ENCODE measurements at regions not wholly inside any gene's neighbourhood (a gene's known extent, or its start where the extent isn't known, plus 50 kb on each side); places are given as distances from the start of the nearest gene placed in this dataset.

DNA sequence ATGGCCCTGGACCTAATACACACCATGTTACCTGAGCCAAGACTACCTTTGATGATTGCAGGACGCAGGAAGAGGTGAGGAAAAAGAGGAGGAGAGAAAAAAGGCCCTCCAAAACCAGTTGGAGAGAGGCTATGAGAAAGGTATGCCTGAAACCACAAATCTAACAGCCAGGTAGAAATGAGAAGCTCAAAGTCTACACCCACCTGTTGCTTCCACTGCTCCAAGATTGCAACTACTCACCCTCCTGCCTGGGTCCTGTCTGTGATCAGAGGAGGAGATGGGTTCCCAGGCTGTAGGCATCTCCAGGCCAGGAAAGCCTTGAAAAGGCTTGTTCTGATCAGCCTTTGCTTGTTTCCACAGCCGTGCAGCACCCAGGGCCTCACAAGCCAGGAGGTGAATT lies 307.8 kb upstream of the USP24 start:
- intact Hi-C loops (cut with micrococcal nuclease; ENCODE audit: unreplicated experiment) (no loop called here), in situ Hi-C loops (cut with MboI) (no loop called here)
- Histone ChIP-seq H3K4me3 (no peak overlapping the region), H3K27me3 (replicated peaks in 1 of 2; ENCODE audit: control insufficient read depth in 2 of 2, insufficient read depth in 2 of 2, low read length in 1 of 2) (no peaks in the 10 kb centered on the region), H2AFZ (ENCODE audit: control insufficient read depth, low read depth, low read length) (no peak overlapping the region), H3K9ac (ENCODE audit: control insufficient read depth, insufficient read depth, low read length) (no peak overlapping the region), H3K79me2 (ENCODE audit: control insufficient read depth, insufficient read depth, low read length) (no peaks in the 10 kb centered on the region), H3K27ac (ENCODE audit: control insufficient read depth, insufficient read depth) (no peak overlapping the region), H3K4me1 (ENCODE audit: control insufficient read depth, insufficient read depth, low read length) (no peaks in the 10 kb centered on the region), H3K9me3 (replicated peaks; ENCODE audit: control insufficient read depth, insufficient read depth, low read length) (no peaks in the 10 kb centered on the region), H3K4me2 (ENCODE audit: control insufficient read depth, insufficient read depth) (no peak overlapping the region), H4K20me1 (ENCODE audit: control insufficient read depth, insufficient read depth) (no peaks in the 10 kb centered on the region), H3K36me3 (ENCODE audit: control insufficient read depth in 2 of 2, insufficient read depth in 2 of 2, low read length in 1 of 2) (no peaks in the 10 kb centered on the region)
- SMC1A ChIA-PET (ENCODE audit: uncharacterized antibody, unreplicated experiment) = no interaction called here
- ATAC-seq (no peak), FAIRE-seq (no peak), DNase-seq (ENCODE audit: low read depth, low spot score) (no peak)
- CTCF ChIA-PET = no interaction called here
- 7% methylated on average over 2 of the region's 2 CpGs for WGBS (ENCODE audit: insufficient coverage, insufficient replicate concordance, low lambda C conversion rate, missing lambda C conversion rate)
- POLR2A ChIA-PET = no interaction called here
- BruUV-seq (replicated peaks) = no TSS peak
- RAD21 ChIA-PET (ENCODE audit: unreplicated experiment) = no interaction called here
- no peak for TF ChIP-seq SUZ12 (IDR thresholded peaks at IDR 0.05; ENCODE audit: unreplicated experiment)
- no peak for TF ChIP-seq CHD2 (IDR thresholded peaks at IDR 0.05; ENCODE audit: borderline replicate concordance, low read depth, low read length)
- TF ChIP-seq, protein P1, sequence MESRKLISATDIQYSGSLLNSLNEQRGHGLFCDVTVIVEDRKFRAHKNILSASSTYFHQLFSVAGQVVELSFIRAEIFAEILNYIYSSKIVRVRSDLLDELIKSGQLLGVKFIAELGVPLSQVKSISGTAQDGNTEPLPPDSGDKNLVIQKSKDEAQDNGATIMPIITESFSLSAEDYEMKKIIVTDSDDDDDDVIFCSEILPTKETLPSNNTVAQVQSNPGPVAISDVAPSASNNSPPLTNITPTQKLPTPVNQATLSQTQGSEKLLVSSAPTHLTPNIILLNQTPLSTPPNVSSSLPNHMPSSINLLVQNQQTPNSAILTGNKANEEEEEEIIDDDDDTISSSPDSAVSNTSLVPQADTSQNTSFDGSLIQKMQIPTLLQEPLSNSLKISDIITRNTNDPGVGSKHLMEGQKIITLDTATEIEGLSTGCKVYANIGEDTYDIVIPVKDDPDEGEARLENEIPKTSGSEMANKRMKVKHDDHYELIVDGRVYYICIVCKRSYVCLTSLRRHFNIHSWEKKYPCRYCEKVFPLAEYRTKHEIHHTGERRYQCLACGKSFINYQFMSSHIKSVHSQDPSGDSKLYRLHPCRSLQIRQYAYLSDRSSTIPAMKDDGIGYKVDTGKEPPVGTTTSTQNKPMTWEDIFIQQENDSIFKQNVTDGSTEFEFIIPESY (IDR thresholded peaks at IDR 0.05) = no peak
- TF ChIP-seq NFYA (IDR thresholded peaks at IDR 0.05; ENCODE audit: borderline replicate concordance, low read depth, low read length) = no peak
- TF ChIP-seq MLLT1 (IDR thresholded peaks at IDR 0.05) = no peak
- TF ChIP-seq ESRRA (IDR thresholded peaks at IDR 0.05; ENCODE audit: low read length) = no peak
- TF ChIP-seq CEBPB (IDR thresholded peaks at IDR 0.05; ENCODE audit: borderline replicate concordance in 1 of 2, low read depth in 2 of 2, low read length in 2 of 2) = no peak
- TF ChIP-seq, protein P2, sequence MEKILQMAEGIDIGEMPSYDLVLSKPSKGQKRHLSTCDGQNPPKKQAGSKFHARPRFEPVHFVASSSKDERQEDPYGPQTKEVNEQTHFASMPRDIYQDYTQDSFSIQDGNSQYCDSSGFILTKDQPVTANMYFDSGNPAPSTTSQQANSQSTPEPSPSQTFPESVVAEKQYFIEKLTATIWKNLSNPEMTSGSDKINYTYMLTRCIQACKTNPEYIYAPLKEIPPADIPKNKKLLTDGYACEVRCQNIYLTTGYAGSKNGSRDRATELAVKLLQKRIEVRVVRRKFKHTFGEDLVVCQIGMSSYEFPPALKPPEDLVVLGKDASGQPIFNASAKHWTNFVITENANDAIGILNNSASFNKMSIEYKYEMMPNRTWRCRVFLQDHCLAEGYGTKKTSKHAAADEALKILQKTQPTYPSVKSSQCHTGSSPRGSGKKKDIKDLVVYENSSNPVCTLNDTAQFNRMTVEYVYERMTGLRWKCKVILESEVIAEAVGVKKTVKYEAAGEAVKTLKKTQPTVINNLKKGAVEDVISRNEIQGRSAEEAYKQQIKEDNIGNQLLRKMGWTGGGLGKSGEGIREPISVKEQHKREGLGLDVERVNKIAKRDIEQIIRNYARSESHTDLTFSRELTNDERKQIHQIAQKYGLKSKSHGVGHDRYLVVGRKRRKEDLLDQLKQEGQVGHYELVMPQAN (conservative IDR thresholded peaks at IDR 0.05) = no peak
- no peak for TF ChIP-seq POLR2AphosphoS5 (IDR thresholded peaks at IDR 0.05; ENCODE audit: low read length)
- TF ChIP-seq RCOR1 (conservative IDR thresholded peaks at IDR 0.05; ENCODE audit: low read depth, low read length) = no peak
- no peak for TF ChIP-seq JUND (IDR thresholded peaks at IDR 0.05; ENCODE audit: low read depth, low read length)
- TF ChIP-seq NFIC (IDR thresholded peaks at IDR 0.05; ENCODE audit: low read depth, low read length) = no peak
- TF ChIP-seq HDAC6 (IDR thresholded peaks at IDR 0.05; ENCODE audit: unreplicated experiment) = no peak
- no peak for TF ChIP-seq TAF1 (IDR thresholded peaks at IDR 0.05; ENCODE audit: borderline replicate concordance, low read depth, low read length)
- TF ChIP-seq, protein P3, sequence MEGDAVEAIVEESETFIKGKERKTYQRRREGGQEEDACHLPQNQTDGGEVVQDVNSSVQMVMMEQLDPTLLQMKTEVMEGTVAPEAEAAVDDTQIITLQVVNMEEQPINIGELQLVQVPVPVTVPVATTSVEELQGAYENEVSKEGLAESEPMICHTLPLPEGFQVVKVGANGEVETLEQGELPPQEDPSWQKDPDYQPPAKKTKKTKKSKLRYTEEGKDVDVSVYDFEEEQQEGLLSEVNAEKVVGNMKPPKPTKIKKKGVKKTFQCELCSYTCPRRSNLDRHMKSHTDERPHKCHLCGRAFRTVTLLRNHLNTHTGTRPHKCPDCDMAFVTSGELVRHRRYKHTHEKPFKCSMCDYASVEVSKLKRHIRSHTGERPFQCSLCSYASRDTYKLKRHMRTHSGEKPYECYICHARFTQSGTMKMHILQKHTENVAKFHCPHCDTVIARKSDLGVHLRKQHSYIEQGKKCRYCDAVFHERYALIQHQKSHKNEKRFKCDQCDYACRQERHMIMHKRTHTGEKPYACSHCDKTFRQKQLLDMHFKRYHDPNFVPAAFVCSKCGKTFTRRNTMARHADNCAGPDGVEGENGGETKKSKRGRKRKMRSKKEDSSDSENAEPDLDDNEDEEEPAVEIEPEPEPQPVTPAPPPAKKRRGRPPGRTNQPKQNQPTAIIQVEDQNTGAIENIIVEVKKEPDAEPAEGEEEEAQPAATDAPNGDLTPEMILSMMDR (IDR thresholded peaks at IDR 0.05 in 2 of 3, conservative IDR thresholded peaks at IDR 0.05 in 1 of 3; ENCODE audit: control insufficient read depth in 2 of 3, extremely low read depth in 1 of 3, insufficient read depth in 1 of 3, low read depth in 3 of 3, low read length in 3 of 3) = no peak
- TF ChIP-seq GABPA (IDR thresholded peaks at IDR 0.05; ENCODE audit: low read depth) = no peak
